Retinal pigment epithelial cell (primary cell): ENCODE measurements at regions not wholly inside any gene's neighbourhood (a gene's known extent, or its start where the extent isn't known, plus 50 kb on each side); places are given as distances from the start of the nearest gene placed in this dataset.
A peak's percentile ranks its signal among the peaks of the same experiment; 100 is the strongest.

ENCODE experiments used
- DNase-seq: peaks from one replicate; pipeline ENCODE4 v3.0.0-alpha.2; 2010; ENCODE audit warnings: low read depth
- H3K4me3 ChIP-seq: 2 replicates; pipeline ENCODE4 v1.5.1; 2011; ENCODE audit warnings: mild to moderate bottlenecking, low read length, control low read depth, moderate library complexity
- TF ChIP-seq, protein P1 (sequence below): conservative IDR thresholded peaks from 2 replicates; pipeline ENCODE4 v1.5.1; 2011; ENCODE audit warnings: low read depth, low read length, control low read depth, inconsistent platforms

DNA sequence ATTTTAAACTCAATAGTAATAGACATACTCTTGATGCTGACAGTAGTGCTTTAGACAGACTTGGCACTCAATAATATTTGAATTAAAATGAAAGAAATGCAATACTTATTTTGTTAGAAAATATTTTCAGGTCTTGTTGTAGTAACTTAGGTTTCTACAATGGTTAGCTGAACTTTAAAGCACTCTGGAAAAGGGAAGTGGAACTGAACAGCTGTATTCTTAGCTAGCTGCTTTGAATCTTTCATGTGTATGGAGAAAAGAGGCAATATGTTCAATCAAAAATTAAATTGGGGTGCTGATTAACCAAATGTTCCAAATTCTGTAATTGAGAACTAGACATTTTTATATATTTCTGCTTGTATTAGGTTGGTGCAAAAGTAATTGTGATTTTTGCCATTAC, 517.9 kb upstream of the RAG2 start:
- H3K4me3 ChIP-seq, result no peak overlapping the region
- no peak for DNase-seq
- TF ChIP-seq, protein P1, sequence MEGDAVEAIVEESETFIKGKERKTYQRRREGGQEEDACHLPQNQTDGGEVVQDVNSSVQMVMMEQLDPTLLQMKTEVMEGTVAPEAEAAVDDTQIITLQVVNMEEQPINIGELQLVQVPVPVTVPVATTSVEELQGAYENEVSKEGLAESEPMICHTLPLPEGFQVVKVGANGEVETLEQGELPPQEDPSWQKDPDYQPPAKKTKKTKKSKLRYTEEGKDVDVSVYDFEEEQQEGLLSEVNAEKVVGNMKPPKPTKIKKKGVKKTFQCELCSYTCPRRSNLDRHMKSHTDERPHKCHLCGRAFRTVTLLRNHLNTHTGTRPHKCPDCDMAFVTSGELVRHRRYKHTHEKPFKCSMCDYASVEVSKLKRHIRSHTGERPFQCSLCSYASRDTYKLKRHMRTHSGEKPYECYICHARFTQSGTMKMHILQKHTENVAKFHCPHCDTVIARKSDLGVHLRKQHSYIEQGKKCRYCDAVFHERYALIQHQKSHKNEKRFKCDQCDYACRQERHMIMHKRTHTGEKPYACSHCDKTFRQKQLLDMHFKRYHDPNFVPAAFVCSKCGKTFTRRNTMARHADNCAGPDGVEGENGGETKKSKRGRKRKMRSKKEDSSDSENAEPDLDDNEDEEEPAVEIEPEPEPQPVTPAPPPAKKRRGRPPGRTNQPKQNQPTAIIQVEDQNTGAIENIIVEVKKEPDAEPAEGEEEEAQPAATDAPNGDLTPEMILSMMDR, result no peak

- TF ChIP-seq, protein P1, result no peak
- peak; percentile 7 for DNase-seq
- no peak overlapping the region for H3K4me3 ChIP-seq
Measured at GRCh38 chr11:37110385-37110784, 512.3 kb upstream of the RAG2 start.

DNA sequence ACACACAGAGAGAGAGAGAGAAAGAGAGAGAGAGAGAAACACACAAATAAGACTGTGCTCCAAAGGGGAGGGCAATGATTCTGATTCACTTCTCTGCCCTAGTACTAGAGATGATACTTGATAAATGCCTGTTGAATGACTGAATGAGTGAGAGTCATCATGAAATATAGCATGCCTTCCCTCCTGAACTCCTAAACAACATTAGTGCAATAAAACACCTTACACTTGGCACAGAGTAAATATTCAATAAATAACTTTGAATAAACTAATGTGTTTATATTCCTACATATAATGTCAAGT, 511.2 kb upstream of the RAG2 start:
- no peak overlapping the region for H3K4me3 ChIP-seq
- DNase-seq, result no peak
- TF ChIP-seq, protein P1, result no peak

GRCh38 chr11:37108436-37109285, 510.6 kb upstream of the RAG2 start:
- DNase-seq, result no peak
- TF ChIP-seq, protein P1, result no peak
- H3K4me3 ChIP-seq, result no peak overlapping the region

DNA sequence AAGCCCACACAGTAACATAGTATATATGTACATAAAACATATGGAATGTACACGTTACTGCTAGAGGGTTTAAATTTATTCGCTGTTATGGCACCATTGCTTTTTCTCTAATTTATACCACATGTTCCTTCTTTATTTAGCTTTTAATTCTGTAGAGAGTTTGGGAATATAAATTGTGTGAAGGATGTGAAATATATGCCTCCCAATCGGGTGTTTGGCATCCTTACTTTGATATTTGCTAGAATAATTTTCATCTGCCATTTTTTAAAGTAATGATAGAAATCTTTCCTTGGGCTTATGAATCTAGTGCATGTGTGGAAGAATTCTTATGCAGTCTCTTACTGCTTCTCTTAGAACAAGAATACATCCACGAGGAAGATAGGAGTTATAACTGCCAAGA, 509.8 kb upstream of the RAG2 start:
- TF ChIP-seq, protein P1, result no peak
- H3K4me3 ChIP-seq, result no peak overlapping the region
- DNase-seq, result no peak

DNA sequence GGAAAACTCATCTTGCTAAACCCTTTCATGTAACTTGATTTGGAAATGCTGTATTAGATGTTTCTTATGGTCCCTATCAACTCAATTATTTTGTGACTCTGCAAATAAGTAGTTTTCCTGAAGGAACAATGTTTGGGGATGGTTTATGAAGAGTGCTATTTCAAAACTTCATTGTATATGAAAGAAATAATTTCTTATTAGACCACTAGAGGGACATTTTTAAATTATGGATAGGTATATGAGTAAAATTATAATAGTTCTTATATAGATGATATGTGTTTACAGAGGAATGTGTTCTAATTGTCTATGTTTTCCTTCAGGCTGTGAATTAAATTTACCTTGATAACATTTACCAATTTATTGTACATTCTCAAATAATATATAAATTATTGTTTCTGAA, 509.4 kb upstream of the RAG2 start:
- TF ChIP-seq, protein P1, result no peak
- no peak overlapping the region for H3K4me3 ChIP-seq
- no peak for DNase-seq

DNA sequence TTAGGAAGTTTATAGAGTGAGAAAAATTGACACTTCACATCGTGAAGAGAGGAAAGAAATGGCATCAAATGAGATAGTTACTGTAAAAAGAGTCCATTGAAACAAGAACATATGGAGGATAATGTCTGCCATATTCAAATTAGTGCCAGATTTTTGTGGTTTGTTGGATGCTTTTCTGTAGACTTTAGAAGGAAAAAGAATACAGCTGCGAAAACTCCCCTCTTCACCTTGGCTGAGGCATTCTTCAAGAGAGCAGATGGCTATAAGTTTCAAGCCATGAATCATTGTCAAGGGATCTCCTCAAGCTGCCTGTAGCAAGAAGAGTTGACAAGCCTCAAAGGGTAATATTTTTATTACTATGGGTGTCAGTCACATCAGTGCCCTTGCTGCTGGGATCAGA, 507.4 kb upstream of the RAG2 start:
- no peak for DNase-seq
- TF ChIP-seq, protein P1, result no peak
- no peak overlapping the region for H3K4me3 ChIP-seq
